WTC11 (cell line): ENCODE measurements at regions not wholly inside any gene's neighbourhood (a gene's known extent, or its start where the extent isn't known, plus 50 kb on each side); places are given as distances from the start of the nearest gene placed in this dataset.

Source experiments
- ATAC-seq: fragments of 200-7000 bp; cut with Tn5 transposase; 2 replicates; pipeline ENCODE4 v1.10.0; 2021; ENCODE audit warnings: mild to moderate bottlenecking, moderate library complexity
- CTCF ChIA-PET: fragments of 300-600 bp; sonication (Branson Sonifier 250); formaldehyde crosslinking; loops from one replicate; lab custom pipeline; 2021; ENCODE audit warnings: antibody characterized with exemption; lab: Charles Lee
- POLR2A ChIA-PET: fragments of 350-600 bp; sonication (Branson Sonifier 250); formaldehyde crosslinking; loops from one replicate; lab custom pipeline; 2021; ENCODE audit warnings: antibody characterized with exemption; lab: Charles Lee
- DNase-seq: peaks from one replicate; pipeline ENCODE4 v3.0.0; 2021; ENCODE audit warnings: low spot score
- H3K27ac Mint-ChIP-seq: 2 replicates; pipeline ENCODE4 v1.8.0; 2021; ENCODE audit warnings: mixed read lengths
- H3K27me3 Mint-ChIP-seq: 2 replicates; pipeline ENCODE4 v1.8.0; 2021; ENCODE audit warnings: low read depth, mild to moderate bottlenecking, moderate library complexity, mixed read lengths
- H3K36me3 Mint-ChIP-seq: 2 replicates; pipeline ENCODE4 v1.8.0; 2021; ENCODE audit warnings: mixed read lengths
- H3K4me1 Mint-ChIP-seq: 2 replicates; pipeline ENCODE4 v1.8.0; 2022; ENCODE audit warnings: mixed read lengths
- H3K4me3 Mint-ChIP-seq: 2 replicates; pipeline ENCODE4 v1.8.0; 2021; ENCODE audit warnings: mild to moderate bottlenecking, moderate library complexity, mixed read lengths
- H3K9me3 Mint-ChIP-seq: 2 replicates; pipeline ENCODE4 v1.8.0; 2021; ENCODE audit warnings: mixed read lengths
- CBFB ChIP-seq: sonication (generic); formaldehyde crosslinking; IDR thresholded peaks from 2 replicates; pipeline ENCODE4 v1.8.1; 2022; ENCODE audit warnings: mild to moderate bottlenecking, low read depth, missing genetic modification reagents
- JUN ChIP-seq: sonication (generic); formaldehyde crosslinking; IDR thresholded peaks from 2 replicates; pipeline ENCODE4 v1.8.0; 2023; ENCODE audit warnings: mild to moderate bottlenecking, missing genetic modification reagents
- KAT7 ChIP-seq: sonication (generic); formaldehyde crosslinking; IDR thresholded peaks from 2 replicates; pipeline ENCODE4 v1.8.1; 2023; ENCODE audit warnings: missing genetic modification reagents, mild to moderate bottlenecking, borderline replicate concordance
- MXD4 ChIP-seq: fragments of 250-450 bp; sonication (Bioruptor Pico); IDR thresholded peaks from 2 replicates; pipeline ENCODE4 v1.8.0; 2021; ENCODE audit warnings: mild to moderate bottlenecking, moderate library complexity, borderline replicate concordance
- MYBL2 ChIP-seq: sonication (generic); formaldehyde crosslinking; IDR thresholded peaks from 2 replicates; pipeline ENCODE4 v1.8.1; 2023; ENCODE audit warnings: mild to moderate bottlenecking, moderate library complexity, missing genetic modification reagents
- RORB ChIP-seq: fragments of 250-450 bp; sonication (Bioruptor Pico); IDR thresholded peaks from 2 replicates; pipeline ENCODE4 v1.9.0; 2021; ENCODE audit warnings: mild to moderate bottlenecking
- TEAD1 ChIP-seq: sonication (generic); formaldehyde crosslinking; IDR thresholded peaks from 2 replicates; pipeline ENCODE4 v1.8.0; 2022; ENCODE audit warnings: mild to moderate bottlenecking, missing genetic modification reagents
- TEAD4 ChIP-seq: sonication (generic); formaldehyde crosslinking; IDR thresholded peaks from 2 replicates; pipeline ENCODE4 v1.8.0; 2022; ENCODE audit warnings: mild to moderate bottlenecking, missing genetic modification reagents
- ZNF317 ChIP-seq: sonication (generic); formaldehyde crosslinking; IDR thresholded peaks from 2 replicates; pipeline ENCODE4 v1.8.1; 2023; ENCODE audit warnings: low read depth, mild to moderate bottlenecking, moderate library complexity, missing genetic modification reagents, borderline replicate concordance
- TF ChIP-seq, protein P1 (sequence below): sonication (generic); formaldehyde crosslinking; IDR thresholded peaks from 2 replicates; pipeline ENCODE4 v1.8.1; 2022; ENCODE audit warnings: low read depth, mild to moderate bottlenecking, moderate library complexity, missing genetic modification reagents, borderline replicate concordance
- TF ChIP-seq, protein P2 (sequence below): sonication (generic); formaldehyde crosslinking; IDR thresholded peaks from 2 replicates; pipeline ENCODE4 v1.8.0; 2022; ENCODE audit warnings: mild to moderate bottlenecking, missing genetic modification reagents
- TF ChIP-seq, protein P3 (sequence below): fragments of 200-600 bp; IDR thresholded peaks from 2 replicates; pipeline ENCODE4 v1.8.0; 2022; ENCODE audit warnings: antibody characterized with exemption
- TF ChIP-seq, protein P4 (sequence below): sonication (generic); formaldehyde crosslinking; conservative IDR thresholded peaks from 2 replicates; pipeline ENCODE4 v1.8.1; 2023; ENCODE audit warnings: mild to moderate bottlenecking, low read depth, missing genetic modification reagents, moderate library complexity
- TF ChIP-seq, protein P5 (sequence below): sonication (generic); formaldehyde crosslinking; IDR thresholded peaks from 2 replicates; pipeline ENCODE4 v1.8.0; 2023; ENCODE audit warnings: missing genetic modification reagents
- TF ChIP-seq, protein P6 (sequence below): sonication (generic); formaldehyde crosslinking; IDR thresholded peaks from 2 replicates; pipeline ENCODE4 v1.8.1; 2023; ENCODE audit warnings: mild to moderate bottlenecking, missing genetic modification reagents, moderate library complexity
- TF ChIP-seq, protein P7 (sequence below): sonication (generic); formaldehyde crosslinking; IDR thresholded peaks from 2 replicates; pipeline ENCODE4 v1.8.0; 2023; ENCODE audit warnings: missing genetic modification reagents, mild to moderate bottlenecking, borderline replicate concordance
- TF ChIP-seq, protein P8 (sequence below): fragments of 250-450 bp; sonication (Bioruptor Pico); IDR thresholded peaks from 2 replicates; pipeline ENCODE4 v1.9.0; 2021; ENCODE audit warnings: mild to moderate bottlenecking, borderline replicate concordance
- TF ChIP-seq, protein P9 (sequence below): sonication (generic); formaldehyde crosslinking; conservative IDR thresholded peaks from 2 replicates; pipeline ENCODE4 v1.8.1; 2022; ENCODE audit warnings: mild to moderate bottlenecking, missing genetic modification reagents

DNA sequence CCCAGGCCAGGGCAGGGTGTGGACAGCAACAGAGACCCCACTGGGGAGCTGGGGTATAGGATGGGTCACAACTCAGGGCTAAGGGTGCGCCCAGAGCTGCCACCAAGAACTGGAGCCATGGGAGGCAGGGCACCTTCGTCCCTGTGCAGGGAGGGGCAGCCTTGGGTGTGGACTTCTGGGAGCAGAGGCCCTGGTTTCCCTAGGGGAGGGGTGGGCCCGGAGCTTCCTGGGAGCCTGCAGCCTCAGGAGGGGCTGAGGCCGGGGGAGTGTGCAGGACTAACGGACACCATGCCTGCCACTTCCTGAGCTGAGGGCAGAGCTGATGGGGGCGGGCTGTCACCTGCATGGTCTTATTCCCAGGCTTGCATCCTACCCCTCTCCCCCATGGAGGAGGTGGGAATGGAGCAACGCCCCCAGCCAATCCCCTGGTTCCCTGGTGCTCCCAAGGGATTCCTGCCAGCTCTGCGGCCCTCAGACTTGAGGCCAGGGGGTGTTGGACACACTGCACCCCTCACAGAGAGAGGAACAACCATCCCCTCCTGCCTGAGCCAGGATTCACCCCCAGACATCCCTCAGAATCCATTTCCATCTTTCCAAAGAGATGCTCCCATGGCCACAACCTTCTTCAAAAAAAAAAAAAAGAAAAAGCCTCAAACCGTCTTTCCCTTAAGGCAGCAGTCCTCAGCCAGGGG is 225.7 kb downstream of the CTTN start (continued):
- TF ChIP-seq, protein P1, sequence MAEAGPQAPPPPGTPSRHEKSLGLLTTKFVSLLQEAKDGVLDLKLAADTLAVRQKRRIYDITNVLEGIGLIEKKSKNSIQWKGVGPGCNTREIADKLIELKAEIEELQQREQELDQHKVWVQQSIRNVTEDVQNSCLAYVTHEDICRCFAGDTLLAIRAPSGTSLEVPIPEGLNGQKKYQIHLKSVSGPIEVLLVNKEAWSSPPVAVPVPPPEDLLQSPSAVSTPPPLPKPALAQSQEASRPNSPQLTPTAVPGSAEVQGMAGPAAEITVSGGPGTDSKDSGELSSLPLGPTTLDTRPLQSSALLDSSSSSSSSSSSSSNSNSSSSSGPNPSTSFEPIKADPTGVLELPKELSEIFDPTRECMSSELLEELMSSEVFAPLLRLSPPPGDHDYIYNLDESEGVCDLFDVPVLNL (CRISPR knock-in tag), result no peak
- TF ChIP-seq JUN (CRISPR knock-in tag), result no peak
- TF ChIP-seq, protein P2, sequence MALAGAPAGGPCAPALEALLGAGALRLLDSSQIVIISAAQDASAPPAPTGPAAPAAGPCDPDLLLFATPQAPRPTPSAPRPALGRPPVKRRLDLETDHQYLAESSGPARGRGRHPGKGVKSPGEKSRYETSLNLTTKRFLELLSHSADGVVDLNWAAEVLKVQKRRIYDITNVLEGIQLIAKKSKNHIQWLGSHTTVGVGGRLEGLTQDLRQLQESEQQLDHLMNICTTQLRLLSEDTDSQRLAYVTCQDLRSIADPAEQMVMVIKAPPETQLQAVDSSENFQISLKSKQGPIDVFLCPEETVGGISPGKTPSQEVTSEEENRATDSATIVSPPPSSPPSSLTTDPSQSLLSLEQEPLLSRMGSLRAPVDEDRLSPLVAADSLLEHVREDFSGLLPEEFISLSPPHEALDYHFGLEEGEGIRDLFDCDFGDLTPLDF (CRISPR knock-in tag), result no peak
- no peak for TF ChIP-seq RORB
- TF ChIP-seq TEAD4, result no peak
- no peak for TF ChIP-seq CBFB (CRISPR knock-in tag)
- TF ChIP-seq MXD4, result no peak
- TF ChIP-seq, protein P3, sequence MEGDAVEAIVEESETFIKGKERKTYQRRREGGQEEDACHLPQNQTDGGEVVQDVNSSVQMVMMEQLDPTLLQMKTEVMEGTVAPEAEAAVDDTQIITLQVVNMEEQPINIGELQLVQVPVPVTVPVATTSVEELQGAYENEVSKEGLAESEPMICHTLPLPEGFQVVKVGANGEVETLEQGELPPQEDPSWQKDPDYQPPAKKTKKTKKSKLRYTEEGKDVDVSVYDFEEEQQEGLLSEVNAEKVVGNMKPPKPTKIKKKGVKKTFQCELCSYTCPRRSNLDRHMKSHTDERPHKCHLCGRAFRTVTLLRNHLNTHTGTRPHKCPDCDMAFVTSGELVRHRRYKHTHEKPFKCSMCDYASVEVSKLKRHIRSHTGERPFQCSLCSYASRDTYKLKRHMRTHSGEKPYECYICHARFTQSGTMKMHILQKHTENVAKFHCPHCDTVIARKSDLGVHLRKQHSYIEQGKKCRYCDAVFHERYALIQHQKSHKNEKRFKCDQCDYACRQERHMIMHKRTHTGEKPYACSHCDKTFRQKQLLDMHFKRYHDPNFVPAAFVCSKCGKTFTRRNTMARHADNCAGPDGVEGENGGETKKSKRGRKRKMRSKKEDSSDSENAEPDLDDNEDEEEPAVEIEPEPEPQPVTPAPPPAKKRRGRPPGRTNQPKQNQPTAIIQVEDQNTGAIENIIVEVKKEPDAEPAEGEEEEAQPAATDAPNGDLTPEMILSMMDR, result no peak

DNA sequence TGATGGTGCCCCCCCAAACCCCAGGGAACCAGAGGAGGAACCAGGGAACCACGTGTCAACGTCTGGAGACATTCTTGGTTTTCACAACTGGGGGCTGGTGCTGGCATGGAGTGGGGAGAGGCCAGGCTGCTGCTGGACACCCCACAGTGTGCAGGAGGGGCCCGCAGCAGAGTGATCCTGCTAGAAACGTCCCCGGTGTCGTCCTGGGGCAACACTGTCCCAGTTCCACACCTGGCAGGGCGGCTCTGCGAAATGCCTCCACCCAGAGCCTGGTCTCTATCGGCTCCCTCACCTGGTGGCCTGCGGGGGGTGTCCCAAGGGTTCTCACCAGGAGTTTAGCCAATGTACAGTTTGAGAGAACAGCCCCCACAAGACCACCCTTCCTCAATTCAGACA is 226.3 kb downstream of the CTTN start:
- H3K4me3 Mint-ChIP-seq, result no peak overlapping the region
- H3K27ac Mint-ChIP-seq, result no peak overlapping the region
- no peaks in the 10 kb centered on the region for H3K36me3 Mint-ChIP-seq
- ATAC-seq (no peak), DNase-seq (no peak)
- ChIA-PET POLR2A (no interaction called here), CTCF (no interaction called here)
- no peaks in the 10 kb centered on the region for H3K27me3 Mint-ChIP-seq
- peaks cover 16% of the 10 kb centered on the region for H3K4me1 Mint-ChIP-seq
- peaks cover 5% of the 10 kb centered on the region; the same call in 1 of the 2 replicates for H3K9me3 Mint-ChIP-seq
- no peak for TF ChIP-seq KAT7
- TF ChIP-seq, protein P4, sequence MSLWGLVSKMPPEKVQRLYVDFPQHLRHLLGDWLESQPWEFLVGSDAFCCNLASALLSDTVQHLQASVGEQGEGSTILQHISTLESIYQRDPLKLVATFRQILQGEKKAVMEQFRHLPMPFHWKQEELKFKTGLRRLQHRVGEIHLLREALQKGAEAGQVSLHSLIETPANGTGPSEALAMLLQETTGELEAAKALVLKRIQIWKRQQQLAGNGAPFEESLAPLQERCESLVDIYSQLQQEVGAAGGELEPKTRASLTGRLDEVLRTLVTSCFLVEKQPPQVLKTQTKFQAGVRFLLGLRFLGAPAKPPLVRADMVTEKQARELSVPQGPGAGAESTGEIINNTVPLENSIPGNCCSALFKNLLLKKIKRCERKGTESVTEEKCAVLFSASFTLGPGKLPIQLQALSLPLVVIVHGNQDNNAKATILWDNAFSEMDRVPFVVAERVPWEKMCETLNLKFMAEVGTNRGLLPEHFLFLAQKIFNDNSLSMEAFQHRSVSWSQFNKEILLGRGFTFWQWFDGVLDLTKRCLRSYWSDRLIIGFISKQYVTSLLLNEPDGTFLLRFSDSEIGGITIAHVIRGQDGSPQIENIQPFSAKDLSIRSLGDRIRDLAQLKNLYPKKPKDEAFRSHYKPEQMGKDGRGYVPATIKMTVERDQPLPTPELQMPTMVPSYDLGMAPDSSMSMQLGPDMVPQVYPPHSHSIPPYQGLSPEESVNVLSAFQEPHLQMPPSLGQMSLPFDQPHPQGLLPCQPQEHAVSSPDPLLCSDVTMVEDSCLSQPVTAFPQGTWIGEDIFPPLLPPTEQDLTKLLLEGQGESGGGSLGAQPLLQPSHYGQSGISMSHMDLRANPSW, result no peak
- TF ChIP-seq, protein P5, sequence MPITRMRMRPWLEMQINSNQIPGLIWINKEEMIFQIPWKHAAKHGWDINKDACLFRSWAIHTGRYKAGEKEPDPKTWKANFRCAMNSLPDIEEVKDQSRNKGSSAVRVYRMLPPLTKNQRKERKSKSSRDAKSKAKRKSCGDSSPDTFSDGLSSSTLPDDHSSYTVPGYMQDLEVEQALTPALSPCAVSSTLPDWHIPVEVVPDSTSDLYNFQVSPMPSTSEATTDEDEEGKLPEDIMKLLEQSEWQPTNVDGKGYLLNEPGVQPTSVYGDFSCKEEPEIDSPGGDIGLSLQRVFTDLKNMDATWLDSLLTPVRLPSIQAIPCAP, result no peak
- TF ChIP-seq, protein P6, sequence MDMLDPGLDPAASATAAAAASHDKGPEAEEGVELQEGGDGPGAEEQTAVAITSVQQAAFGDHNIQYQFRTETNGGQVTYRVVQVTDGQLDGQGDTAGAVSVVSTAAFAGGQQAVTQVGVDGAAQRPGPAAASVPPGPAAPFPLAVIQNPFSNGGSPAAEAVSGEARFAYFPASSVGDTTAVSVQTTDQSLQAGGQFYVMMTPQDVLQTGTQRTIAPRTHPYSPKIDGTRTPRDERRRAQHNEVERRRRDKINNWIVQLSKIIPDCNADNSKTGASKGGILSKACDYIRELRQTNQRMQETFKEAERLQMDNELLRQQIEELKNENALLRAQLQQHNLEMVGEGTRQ, result no peak
- TF ChIP-seq TEAD1 (CRISPR knock-in tag), result no peak
- TF ChIP-seq, protein P7, sequence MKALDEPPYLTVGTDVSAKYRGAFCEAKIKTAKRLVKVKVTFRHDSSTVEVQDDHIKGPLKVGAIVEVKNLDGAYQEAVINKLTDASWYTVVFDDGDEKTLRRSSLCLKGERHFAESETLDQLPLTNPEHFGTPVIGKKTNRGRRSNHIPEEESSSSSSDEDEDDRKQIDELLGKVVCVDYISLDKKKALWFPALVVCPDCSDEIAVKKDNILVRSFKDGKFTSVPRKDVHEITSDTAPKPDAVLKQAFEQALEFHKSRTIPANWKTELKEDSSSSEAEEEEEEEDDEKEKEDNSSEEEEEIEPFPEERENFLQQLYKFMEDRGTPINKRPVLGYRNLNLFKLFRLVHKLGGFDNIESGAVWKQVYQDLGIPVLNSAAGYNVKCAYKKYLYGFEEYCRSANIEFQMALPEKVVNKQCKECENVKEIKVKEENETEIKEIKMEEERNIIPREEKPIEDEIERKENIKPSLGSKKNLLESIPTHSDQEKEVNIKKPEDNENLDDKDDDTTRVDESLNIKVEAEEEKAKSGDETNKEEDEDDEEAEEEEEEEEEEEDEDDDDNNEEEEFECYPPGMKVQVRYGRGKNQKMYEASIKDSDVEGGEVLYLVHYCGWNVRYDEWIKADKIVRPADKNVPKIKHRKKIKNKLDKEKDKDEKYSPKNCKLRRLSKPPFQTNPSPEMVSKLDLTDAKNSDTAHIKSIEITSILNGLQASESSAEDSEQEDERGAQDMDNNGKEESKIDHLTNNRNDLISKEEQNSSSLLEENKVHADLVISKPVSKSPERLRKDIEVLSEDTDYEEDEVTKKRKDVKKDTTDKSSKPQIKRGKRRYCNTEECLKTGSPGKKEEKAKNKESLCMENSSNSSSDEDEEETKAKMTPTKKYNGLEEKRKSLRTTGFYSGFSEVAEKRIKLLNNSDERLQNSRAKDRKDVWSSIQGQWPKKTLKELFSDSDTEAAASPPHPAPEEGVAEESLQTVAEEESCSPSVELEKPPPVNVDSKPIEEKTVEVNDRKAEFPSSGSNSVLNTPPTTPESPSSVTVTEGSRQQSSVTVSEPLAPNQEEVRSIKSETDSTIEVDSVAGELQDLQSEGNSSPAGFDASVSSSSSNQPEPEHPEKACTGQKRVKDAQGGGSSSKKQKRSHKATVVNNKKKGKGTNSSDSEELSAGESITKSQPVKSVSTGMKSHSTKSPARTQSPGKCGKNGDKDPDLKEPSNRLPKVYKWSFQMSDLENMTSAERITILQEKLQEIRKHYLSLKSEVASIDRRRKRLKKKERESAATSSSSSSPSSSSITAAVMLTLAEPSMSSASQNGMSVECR, result no peak
- TF ChIP-seq ZNF317 (CRISPR knock-in tag), result no peak
- TF ChIP-seq, protein P8, sequence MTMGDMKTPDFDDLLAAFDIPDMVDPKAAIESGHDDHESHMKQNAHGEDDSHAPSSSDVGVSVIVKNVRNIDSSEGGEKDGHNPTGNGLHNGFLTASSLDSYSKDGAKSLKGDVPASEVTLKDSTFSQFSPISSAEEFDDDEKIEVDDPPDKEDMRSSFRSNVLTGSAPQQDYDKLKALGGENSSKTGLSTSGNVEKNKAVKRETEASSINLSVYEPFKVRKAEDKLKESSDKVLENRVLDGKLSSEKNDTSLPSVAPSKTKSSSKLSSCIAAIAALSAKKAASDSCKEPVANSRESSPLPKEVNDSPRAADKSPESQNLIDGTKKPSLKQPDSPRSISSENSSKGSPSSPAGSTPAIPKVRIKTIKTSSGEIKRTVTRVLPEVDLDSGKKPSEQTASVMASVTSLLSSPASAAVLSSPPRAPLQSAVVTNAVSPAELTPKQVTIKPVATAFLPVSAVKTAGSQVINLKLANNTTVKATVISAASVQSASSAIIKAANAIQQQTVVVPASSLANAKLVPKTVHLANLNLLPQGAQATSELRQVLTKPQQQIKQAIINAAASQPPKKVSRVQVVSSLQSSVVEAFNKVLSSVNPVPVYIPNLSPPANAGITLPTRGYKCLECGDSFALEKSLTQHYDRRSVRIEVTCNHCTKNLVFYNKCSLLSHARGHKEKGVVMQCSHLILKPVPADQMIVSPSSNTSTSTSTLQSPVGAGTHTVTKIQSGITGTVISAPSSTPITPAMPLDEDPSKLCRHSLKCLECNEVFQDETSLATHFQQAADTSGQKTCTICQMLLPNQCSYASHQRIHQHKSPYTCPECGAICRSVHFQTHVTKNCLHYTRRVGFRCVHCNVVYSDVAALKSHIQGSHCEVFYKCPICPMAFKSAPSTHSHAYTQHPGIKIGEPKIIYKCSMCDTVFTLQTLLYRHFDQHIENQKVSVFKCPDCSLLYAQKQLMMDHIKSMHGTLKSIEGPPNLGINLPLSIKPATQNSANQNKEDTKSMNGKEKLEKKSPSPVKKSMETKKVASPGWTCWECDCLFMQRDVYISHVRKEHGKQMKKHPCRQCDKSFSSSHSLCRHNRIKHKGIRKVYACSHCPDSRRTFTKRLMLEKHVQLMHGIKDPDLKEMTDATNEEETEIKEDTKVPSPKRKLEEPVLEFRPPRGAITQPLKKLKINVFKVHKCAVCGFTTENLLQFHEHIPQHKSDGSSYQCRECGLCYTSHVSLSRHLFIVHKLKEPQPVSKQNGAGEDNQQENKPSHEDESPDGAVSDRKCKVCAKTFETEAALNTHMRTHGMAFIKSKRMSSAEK (CRISPR knock-in tag), result no peak
- TF ChIP-seq, protein P9, sequence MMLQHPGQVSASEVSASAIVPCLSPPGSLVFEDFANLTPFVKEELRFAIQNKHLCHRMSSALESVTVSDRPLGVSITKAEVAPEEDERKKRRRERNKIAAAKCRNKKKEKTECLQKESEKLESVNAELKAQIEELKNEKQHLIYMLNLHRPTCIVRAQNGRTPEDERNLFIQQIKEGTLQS (CRISPR knock-in tag), result no peak
- TF ChIP-seq MYBL2 (CRISPR knock-in tag), result no peak
